Kidney glomerular epithelial cell (primary cell): ENCODE measurements at regions not wholly inside any gene's neighbourhood (a gene's known extent, or its start where the extent isn't known, plus 50 kb on each side); places are given as distances from the start of the nearest gene placed in this dataset.
"Not testable (repeated sequence)": the region's sequence is repeated elsewhere in the genome, so short reads cannot be mapped to it uniquely, and the experiment has no call there.

Experiments used
- DNase-seq: peaks from one replicate; lab custom pipeline; 2025; lab: John Stamatoyannopoulos, UW

GRCh38 chr4:54843946-54844345, 186.2 kb downstream of the KIT start:
- DNase-seq: no peak

DNA sequence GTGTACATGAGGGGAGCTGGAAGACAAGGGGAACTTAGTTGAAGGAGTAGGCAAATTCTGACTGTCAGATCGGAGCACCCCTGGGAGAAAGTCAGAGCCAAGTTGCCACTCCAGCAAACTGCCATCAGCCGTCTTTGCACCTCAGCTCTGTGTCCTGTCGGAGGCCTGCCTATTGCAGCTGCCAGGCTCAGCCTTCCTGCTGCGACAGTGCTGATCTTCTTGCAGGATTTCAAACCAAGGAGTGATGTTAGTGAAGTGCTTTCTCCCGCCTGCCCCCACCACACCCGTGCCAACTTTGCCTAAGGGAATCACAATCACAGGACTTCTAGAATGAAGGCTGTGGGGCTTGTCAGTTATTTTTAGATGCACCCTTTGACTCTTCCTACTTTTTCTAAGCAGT, 185.3 kb downstream of the KIT start:
- no peak for DNase-seq

- no peak for DNase-seq
Observed at GRCh38 chr4:54842656-54843055, 184.9 kb downstream of the KIT start.

- DNase-seq: no peak
Observed at GRCh38 chr4:54842226-54842625, 184.5 kb downstream of the KIT start.

DNA sequence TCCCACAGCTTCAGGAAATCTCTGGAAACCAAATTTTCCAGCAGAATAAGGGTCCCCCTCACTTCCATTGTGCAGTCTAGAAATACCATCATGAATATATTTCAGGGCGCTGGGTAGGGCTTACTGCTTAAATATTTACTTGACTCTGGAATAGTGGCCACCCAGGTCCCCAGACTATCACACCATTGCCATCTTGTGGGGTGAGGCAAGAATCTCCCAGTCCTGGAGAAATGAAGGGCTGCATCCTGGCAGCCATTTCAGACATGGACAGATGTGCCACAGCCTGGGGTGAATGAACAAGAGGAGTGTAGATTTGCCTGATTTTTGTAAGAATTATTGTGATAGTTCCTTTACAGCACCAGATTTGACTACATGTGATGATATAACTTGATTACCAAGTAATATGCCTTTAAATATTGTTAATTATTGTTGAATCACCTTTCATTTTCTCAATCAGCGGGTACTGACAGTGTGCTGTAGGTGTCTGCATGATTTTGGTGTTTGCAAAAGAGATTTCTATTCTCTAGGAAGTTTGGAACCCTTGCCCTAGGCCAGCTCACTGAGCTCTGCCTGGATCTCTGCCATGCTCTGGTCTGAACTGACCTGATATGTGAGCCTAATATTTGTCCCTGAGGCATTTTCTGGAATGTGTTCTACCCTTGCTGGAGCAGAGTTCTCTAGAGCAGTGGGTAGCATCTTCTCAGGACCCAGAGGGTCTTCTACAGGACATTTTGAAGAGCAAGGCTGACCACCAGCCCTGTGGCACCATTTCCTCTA, 183.4 kb downstream of the KIT start:
- DNase-seq: no peak

DNA sequence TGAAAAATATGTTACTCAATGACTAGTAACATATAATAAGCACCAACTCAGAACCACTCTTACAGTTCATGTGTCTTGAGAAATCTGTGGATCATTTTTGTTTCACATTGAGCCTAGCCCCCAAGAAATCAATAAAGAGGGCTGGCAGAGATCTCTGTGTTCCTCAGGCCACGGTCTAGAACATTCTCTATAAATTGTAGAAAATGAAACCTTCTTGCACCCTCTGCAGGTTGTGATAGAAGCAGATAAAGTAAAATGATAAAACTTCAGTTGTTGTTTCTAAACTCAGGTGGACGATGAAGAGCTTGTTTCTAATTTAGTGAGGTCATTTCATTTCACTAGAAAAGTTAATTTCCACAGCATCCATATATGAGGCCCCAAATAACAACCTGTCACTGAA, 182.7 kb downstream of the KIT start:
- DNase-seq: no peak

- no peak for DNase-seq
Observed at GRCh38 chr4:54838301-54838700, 180.5 kb downstream of the KIT start.

DNA sequence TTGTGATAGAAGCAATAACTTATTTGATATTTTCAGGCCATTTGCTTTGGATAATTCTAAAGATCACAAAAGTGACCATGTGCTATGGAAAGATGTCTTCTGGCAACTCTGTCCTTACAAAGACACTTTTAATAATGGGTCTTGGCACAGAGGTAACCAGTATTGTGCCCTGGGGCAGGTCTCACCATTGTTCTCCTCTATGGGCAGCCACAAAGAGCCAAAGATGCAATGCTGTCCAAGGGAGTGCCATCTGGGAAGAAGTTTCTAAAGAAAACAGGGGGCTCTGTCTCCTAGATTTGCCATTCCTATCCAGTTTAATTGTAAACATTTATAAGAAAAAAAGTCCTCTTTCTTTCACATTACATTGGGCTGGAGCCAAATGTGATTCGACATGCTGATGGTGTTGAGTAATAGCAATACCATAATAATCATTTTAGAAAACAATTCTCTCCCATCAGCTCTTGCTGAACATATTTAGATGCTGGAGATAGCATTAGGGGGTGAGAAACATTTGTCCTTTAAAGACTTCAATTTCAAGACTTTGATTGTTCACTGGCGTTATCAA, 179.9 kb downstream of the KIT start:
- no peak for DNase-seq

DNA sequence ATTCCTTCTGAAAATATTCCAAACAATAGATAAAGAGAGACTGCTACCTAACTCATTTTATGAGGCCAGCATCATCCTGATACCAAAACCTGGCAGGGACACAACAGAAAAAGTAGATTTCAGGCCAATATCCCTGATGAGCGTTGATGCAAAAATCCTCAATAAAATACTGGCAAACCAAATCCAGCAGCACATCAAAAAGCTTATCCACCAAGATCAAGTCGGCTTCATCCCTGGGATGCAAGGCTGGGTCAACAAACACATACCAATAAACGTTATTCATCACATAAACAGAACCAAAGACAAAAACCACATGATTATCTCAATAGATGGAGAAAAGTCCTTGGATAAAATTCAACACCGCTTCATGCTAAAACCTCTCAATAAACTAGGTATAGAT, 170.6 kb downstream of the KIT start:
- not testable (repeated sequence) for DNase-seq

DNA sequence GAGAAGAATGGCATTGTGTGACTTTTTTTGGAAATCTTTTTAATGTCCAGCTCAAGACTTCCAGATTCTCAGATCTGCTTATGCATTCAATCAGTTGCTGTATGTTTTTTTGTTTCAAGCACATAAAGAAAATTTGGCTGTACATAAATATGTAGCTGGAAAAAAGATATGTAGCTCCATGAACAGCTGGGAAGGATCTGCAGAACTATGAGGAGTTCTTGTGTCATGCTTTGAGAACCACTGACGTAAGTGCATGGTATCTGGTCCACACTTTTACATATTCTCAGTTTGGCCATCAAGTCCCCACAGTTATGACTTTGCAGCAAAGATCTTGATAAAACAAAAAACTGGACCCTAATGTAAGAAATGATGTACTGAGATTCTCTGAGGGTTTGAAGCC, 165.9 kb downstream of the KIT start:
- DNase-seq: no peak

GRCh38 chr4:54819034-54819433, 161.3 kb downstream of the KIT start:
- no peak for DNase-seq

DNA sequence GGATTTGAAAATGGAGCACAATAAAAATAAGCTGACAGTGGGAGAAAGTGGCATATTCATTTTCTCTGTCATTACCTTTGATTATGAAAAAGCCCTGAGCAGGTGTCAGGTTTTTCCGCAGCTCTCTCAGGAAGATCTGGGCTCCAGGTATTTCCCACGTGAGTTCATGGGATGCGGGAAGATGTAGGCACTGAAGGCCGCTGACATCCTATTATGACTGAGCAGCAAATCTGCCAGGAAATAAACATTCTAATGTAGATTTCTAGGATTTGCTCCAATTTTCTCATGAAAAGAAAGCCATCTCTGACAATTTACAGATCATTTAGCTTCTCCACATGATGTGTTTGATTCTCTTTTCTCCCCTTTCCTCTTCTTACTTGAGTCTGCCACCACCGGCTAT, 160.7 kb downstream of the KIT start:
- DNase-seq: no peak

GRCh38 chr4:54813674-54814073, 155.9 kb downstream of the KIT start:
- DNase-seq: no peak

DNA sequence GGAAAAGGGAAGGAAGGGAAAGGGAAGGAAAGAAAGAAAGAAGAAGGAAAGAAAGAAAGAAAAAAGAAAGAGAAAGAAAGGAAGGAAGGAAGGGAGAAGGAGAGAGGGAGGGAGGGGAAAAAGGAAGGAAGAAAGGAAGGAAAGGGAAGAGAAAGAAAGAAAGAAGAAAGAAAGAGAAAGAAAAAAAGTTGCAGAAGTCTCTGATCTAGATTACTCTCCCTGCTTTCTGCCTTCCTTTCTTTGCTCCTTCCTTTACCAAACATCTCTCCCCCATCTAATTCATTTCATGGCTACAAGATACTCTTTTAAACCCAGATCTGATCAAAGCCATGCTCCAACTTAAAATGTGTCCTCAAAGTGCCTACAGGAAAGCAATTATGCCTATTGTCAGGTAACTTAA, 148.6 kb downstream of the KIT start:
- no peak for DNase-seq

DNA sequence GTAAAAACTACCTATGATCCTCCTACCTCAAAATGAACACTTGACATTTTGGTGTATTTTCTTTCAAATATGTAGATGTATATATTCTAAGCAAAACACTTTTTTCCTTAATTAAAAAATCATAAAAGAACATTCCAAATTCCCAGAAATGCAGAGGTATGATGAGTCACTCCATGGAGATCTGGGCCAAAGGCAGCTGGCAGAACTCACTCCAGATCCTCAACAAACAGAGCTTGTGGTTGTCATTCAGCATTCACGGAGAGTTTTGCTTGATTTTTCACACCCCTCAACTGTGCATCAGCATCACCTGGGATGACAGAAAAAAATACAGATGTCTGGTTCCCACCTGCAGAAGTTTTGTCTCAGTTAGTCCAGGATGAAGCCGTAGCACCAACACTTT, 144.6 kb downstream of the KIT start:
- no peak for DNase-seq

- no peak for DNase-seq
Observed at GRCh38 chr4:54800831-54801530, 143.2 kb downstream of the KIT start.

- DNase-seq: no peak
Observed at GRCh38 chr4:54794579-54794978, 136.8 kb downstream of the KIT start.

DNA sequence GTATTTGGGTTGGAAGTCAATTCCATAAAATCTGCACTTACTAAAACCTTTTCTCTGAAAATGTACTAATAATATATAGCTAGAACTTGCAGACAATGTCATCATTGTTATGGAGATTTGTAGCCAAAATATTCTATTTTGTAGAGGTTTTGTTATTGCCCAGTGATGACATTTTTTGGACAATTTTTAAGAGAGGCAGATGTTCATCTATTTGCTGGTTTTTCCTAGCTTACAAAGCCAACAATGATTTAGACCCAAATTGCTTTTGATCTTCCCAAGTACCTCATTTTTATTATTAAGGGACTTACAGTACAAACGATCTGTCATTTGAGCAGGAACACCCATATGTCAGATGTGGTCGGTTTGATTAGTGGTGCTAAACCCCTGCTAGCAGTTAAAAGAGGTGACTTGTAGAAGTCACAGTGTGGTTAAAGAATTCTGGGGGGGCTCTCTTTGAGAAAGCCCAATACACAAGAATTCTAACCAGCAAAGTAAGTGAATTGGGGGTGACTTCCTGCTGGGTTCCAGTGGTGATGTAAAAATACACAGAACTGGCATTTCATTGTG, 136.2 kb downstream of the KIT start:
- DNase-seq: no peak
